Stimulated activated CD8-positive, alpha-beta memory T cell treated with anti-CD3 and anti-CD28 coated beads, Interleukin-4, amount 100 ng/mL, for 24 hours (primary cell): ENCODE measurements at regions not wholly inside any gene's neighbourhood (a gene's known extent, or its start where the extent isn't known, plus 50 kb on each side); places are given as distances from the start of the nearest gene placed in this dataset.

Source experiments
- DNase-seq: peaks from one replicate; pipeline ENCODE4 v3.0.0-alpha.2; 2020; ENCODE audit warnings: low read depth

DNA sequence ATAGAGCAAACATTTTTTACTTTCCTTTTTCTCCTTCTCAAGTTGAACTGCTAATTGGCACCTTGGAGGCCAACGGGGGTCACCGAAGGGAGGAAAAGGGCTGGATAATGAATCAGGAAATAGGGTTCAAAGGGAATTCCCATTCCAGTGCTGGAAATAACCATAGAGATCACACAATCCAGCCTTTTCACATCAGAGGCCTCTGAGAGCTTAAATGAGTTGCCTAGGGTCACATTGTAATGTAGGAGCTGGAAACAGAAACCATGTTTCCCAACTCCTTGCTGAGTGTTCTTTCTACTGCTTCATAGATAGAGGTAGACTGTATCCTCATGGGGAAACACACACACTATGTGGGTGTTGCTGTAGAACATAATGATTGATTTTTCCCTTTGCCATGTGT lies 60.6 kb upstream of the DDHD1 start:
- no peak for DNase-seq

DNA sequence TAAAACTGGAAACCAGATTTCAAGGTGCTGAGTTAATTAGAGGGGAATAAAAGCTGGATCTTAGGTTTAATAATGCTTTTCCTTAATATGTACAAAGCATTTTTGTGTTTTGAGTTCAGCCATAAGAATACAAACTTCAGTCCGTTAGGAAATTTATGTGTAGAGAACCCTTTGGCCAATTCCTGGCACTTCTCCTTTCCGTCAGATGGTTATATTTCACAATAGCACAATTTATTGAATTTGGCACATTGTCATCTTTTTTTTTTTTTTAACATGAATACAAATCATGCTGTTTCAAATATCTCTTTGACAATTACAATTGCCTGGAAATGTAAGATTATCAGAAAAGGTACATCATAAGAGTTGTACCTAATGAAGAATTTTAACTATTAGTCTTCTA lies 56.2 kb upstream of the DDHD1 start:
- DNase-seq, result no peak
